DOHH2 (cell line): ENCODE measurements at regions not wholly inside any gene's neighbourhood (a gene's known extent, or its start where the extent isn't known, plus 50 kb on each side); places are given as distances from the start of the nearest gene placed in this dataset.

Source experiments
- H3F3A ChIP-seq: fragments of 200-600 bp; sonication (generic), shearing (Covaris generic); 2 replicates; pipeline ENCODE4 v1.6.0; 2016; ENCODE audit warnings: antibody characterized with exemption, mild to moderate bottlenecking; ENCODE audit not compliant: control insufficient read depth, insufficient read depth
- H3K27ac ChIP-seq: fragments of 200-600 bp; sonication (generic); 2 replicates; pipeline ENCODE4 v1.5.1; 2014; ENCODE audit warnings: low read depth, mild to moderate bottlenecking, low read length, moderate library complexity
- H3K27me3 ChIP-seq: fragments of 200-600 bp; sonication (generic); 2 replicates; pipeline ENCODE4 v1.6.1; 2014; ENCODE audit warnings: mild to moderate bottlenecking, low read length, mixed read lengths; ENCODE audit not compliant: control insufficient read depth
- H3K36me3 ChIP-seq: fragments of 200-600 bp; sonication (generic); 2 replicates; pipeline ENCODE4 v1.6.1; 2014; ENCODE audit warnings: mild to moderate bottlenecking, low read length, moderate library complexity, mixed read lengths; ENCODE audit not compliant: control insufficient read depth
- H3K4me1 ChIP-seq: fragments of 200-600 bp; sonication (generic); 2 replicates; pipeline ENCODE4 v1.6.1; 2014; ENCODE audit warnings: mild to moderate bottlenecking, low read length, mixed read lengths; ENCODE audit not compliant: control insufficient read depth
- H3K4me2 ChIP-seq: fragments of 200-600 bp; sonication (generic); 2 replicates; pipeline ENCODE4 v1.6.0; 2014; ENCODE audit warnings: mild to moderate bottlenecking, low read length, moderate library complexity
- H3K4me3 ChIP-seq: fragments of 200-600 bp; sonication (generic); 2 replicates; pipeline ENCODE4 v1.5.1; 2014; ENCODE audit warnings: mild to moderate bottlenecking, low read length, mixed read lengths
- H3K79me2 ChIP-seq: fragments of 200-600 bp; sonication (generic); 2 replicates; pipeline ENCODE4 v1.6.1; 2014; ENCODE audit warnings: mild to moderate bottlenecking, low read length, mixed read lengths; ENCODE audit not compliant: control insufficient read depth
- H3K9me2 ChIP-seq: fragments of 200-600 bp; sonication (generic); replicated peaks from 2 replicates; pipeline ENCODE4 v1.6.1; 2014; ENCODE audit warnings: mild to moderate bottlenecking, low read length, mixed read lengths; ENCODE audit not compliant: control insufficient read depth
- H3K9me3 ChIP-seq: fragments of 200-600 bp; sonication (generic); 2 replicates; pipeline ENCODE4 v1.6.1; 2014; ENCODE audit warnings: antibody characterized with exemption, low read length, mixed read lengths; ENCODE audit not compliant: control insufficient read depth, insufficient read depth
- H4K20me1 ChIP-seq: fragments of 200-600 bp; sonication (generic); 2 replicates; pipeline ENCODE4 v1.6.0; 2014; ENCODE audit warnings: low read depth, mild to moderate bottlenecking, antibody characterized with exemption, low read length, moderate library complexity; ENCODE audit not compliant: control insufficient read depth, insufficient read depth
- CTCF ChIP-seq: fragments of 200-600 bp; sonication (generic); IDR thresholded peaks from one replicate; pipeline ENCODE4 v1.5.1; 2014; ENCODE audit warnings: antibody characterized with exemption, mild to moderate bottlenecking, low read depth, low read length; ENCODE audit not compliant: poor library complexity, severe bottlenecking
- EZH2phosphoT487 ChIP-seq: fragments of 200-600 bp; sonication (generic); IDR thresholded peaks from 2 replicates; pipeline ENCODE4 v1.6.1; 2017; ENCODE audit warnings: borderline replicate concordance, mild to moderate bottlenecking, antibody characterized with exemption, low read length, moderate library complexity, mixed read lengths

GRCh38 chr6:1035401-1035800, 276.5 kb upstream of the FOXQ1 start:
- TF ChIP-seq EZH2phosphoT487, result no peak
- no peak for TF ChIP-seq CTCF
- Histone ChIP-seq H3K9me3 (no peaks in the 10 kb centered on the region), H4K20me1 (no peaks in the 10 kb centered on the region), H3K9me2 (no peaks in the 10 kb centered on the region), H3K4me2 (no peak overlapping the region), H3K36me3 (no peaks in the 10 kb centered on the region), H3K4me1 (no peaks in the 10 kb centered on the region), H3K27ac (no peak overlapping the region), H3K4me3 (no peak overlapping the region), H3K79me2 (no peaks in the 10 kb centered on the region), H3F3A (no peaks in the 10 kb centered on the region), H3K27me3 (no peaks in the 10 kb centered on the region)

GRCh38 chr6:1031720-1032119, 280.2 kb upstream of the FOXQ1 start:
- H3K27ac ChIP-seq, result no peak overlapping the region
- no peaks in the 10 kb centered on the region for H3K9me2 ChIP-seq
- TF ChIP-seq EZH2phosphoT487 (no peak), CTCF (no peak)
- H3K27me3 ChIP-seq, result no peaks in the 10 kb centered on the region
- H4K20me1 ChIP-seq, result no peaks in the 10 kb centered on the region
- no peaks in the 10 kb centered on the region for H3K36me3 ChIP-seq
- no peaks in the 10 kb centered on the region for H3K9me3 ChIP-seq
- H3K4me1 ChIP-seq, result no peaks in the 10 kb centered on the region
- H3K4me3 ChIP-seq, result no peak overlapping the region
- no peaks in the 10 kb centered on the region for H3F3A ChIP-seq
- H3K79me2 ChIP-seq, result no peaks in the 10 kb centered on the region
- H3K4me2 ChIP-seq, result no peak overlapping the region

- no peaks in the 10 kb centered on the region for H4K20me1 ChIP-seq
- H3F3A ChIP-seq, result no peaks in the 10 kb centered on the region
- TF ChIP-seq EZH2phosphoT487 (no peak), CTCF (no peak)
- H3K4me3 ChIP-seq, result no peak overlapping the region
- no peaks in the 10 kb centered on the region for H3K9me3 ChIP-seq
- no peak overlapping the region for H3K4me2 ChIP-seq
- H3K9me2 ChIP-seq, result no peaks in the 10 kb centered on the region
- H3K79me2 ChIP-seq, result no peaks in the 10 kb centered on the region
- no peaks in the 10 kb centered on the region for H3K27me3 ChIP-seq
- H3K36me3 ChIP-seq, result no peaks in the 10 kb centered on the region
- H3K4me1 ChIP-seq, result no peaks in the 10 kb centered on the region
- no peak overlapping the region for H3K27ac ChIP-seq
These were observed 282.8 kb upstream of the FOXQ1 start for GRCh38 chr6:1029141-1029540.

GRCh38 chr6:1028723-1029122, 283.2 kb upstream of the FOXQ1 start:
- Histone ChIP-seq H3K4me2 (no peak overlapping the region), H3F3A (no peaks in the 10 kb centered on the region), H3K36me3 (no peaks in the 10 kb centered on the region), H3K27me3 (no peaks in the 10 kb centered on the region), H3K79me2 (no peaks in the 10 kb centered on the region), H4K20me1 (no peaks in the 10 kb centered on the region), H3K4me3 (no peak overlapping the region), H3K27ac (no peak overlapping the region), H3K9me3 (no peaks in the 10 kb centered on the region), H3K9me2 (no peaks in the 10 kb centered on the region), H3K4me1 (no peaks in the 10 kb centered on the region)
- TF ChIP-seq CTCF, result no peak
